Lower leg skin (tissue), 3 donors: ENCODE measurements at regions not wholly inside any gene's neighbourhood (a gene's known extent, or its start where the extent isn't known, plus 50 kb on each side); places are given as distances from the start of the nearest gene placed in this dataset.

Source experiments
- POLR2A ChIP-seq, 2 donors: fragments of 450-650 bp; IDR thresholded peaks; one replicate each; pipeline ENCODE4 v1.6.1; 2016 to 2017; ENCODE audit warnings: antibody characterized with exemption in 2 of 2, mild to moderate bottlenecking in 1 of 2, moderate library complexity in 1 of 2
- TF ChIP-seq, protein P1 (sequence below), 3 donors: fragments of 450-650 bp; IDR thresholded peaks; one replicate each; pipeline ENCODE4 v1.5.1; 2016; ENCODE audit warnings: antibody characterized with exemption in 3 of 3, mild to moderate bottlenecking in 3 of 3, moderate library complexity in 2 of 3

DNA sequence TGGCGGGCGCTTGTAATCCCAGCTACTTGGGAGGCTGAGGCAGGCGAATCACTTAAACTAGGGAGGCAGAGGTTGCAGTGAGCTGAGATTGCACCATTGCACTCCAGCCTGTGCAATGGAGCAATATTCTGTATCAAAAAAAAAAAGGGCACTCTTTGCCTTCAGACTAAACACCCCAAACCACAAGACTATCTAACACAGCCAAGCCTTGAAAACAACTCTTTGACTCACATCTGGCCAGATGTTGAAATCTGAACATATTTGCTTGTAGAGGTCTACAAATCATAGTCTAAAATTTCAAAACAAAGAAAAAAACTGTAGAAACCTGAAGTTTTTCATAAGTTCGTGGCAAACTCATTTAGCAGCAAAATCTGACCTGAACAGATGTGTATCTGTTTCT, 94.9 kb downstream of the FAM161A start:
- TF ChIP-seq, protein P1, sequence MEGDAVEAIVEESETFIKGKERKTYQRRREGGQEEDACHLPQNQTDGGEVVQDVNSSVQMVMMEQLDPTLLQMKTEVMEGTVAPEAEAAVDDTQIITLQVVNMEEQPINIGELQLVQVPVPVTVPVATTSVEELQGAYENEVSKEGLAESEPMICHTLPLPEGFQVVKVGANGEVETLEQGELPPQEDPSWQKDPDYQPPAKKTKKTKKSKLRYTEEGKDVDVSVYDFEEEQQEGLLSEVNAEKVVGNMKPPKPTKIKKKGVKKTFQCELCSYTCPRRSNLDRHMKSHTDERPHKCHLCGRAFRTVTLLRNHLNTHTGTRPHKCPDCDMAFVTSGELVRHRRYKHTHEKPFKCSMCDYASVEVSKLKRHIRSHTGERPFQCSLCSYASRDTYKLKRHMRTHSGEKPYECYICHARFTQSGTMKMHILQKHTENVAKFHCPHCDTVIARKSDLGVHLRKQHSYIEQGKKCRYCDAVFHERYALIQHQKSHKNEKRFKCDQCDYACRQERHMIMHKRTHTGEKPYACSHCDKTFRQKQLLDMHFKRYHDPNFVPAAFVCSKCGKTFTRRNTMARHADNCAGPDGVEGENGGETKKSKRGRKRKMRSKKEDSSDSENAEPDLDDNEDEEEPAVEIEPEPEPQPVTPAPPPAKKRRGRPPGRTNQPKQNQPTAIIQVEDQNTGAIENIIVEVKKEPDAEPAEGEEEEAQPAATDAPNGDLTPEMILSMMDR (IDR thresholded peaks at IDR 0.05): no peak
- TF ChIP-seq POLR2A (IDR thresholded peaks at IDR 0.05): no peak
